ENCODE measurements at regions not wholly inside any gene's neighbourhood (a gene's known extent, or its start where the extent isn't known, plus 50 kb on each side); places are given as distances from the start of the nearest gene placed in this dataset.
A peak's percentile ranks its signal among the peaks of the same experiment; 100 is the strongest.
"Not testable (repeated sequence)": the region's sequence is repeated elsewhere in the genome, so short reads cannot be mapped to it uniquely, and the experiment has no call there.

- DNase-seq, result no peak
Observed at GRCh38 chr3:74039105-74039504, 414.4 kb upstream of the PDZRN3 start.

GRCh38 chr3:74036568-74036967, 411.8 kb upstream of the PDZRN3 start:
- DNase-seq, result no peak

- no peak for DNase-seq
Observed at GRCh38 chr3:74036102-74036501, 411.4 kb upstream of the PDZRN3 start.

GRCh38 chr3:74033806-74034205, 409.1 kb upstream of the PDZRN3 start:
- DNase-seq, result no peak

GRCh38 chr3:74033381-74033780, 408.6 kb upstream of the PDZRN3 start:
- DNase-seq, result no peak

GRCh38 chr3:74027121-74027520, 402.4 kb upstream of the PDZRN3 start:
- no peak for DNase-seq

GRCh38 chr3:74023395-74023794, 398.7 kb upstream of the PDZRN3 start:
- DNase-seq, result no peak

- DNase-seq, result no peak
Observed at GRCh38 chr3:74021449-74021848, 396.7 kb upstream of the PDZRN3 start.

- no peak for DNase-seq
Observed at GRCh38 chr3:74009961-74010844, 385.5 kb upstream of the PDZRN3 start.

GRCh38 chr3:74004386-74004785, 379.6 kb upstream of the PDZRN3 start:
- DNase-seq, result no peak

- DNase-seq, result no peak
Observed at GRCh38 chr3:74003734-74004133, 379.0 kb upstream of the PDZRN3 start.

- DNase-seq, result no peak
Observed at GRCh38 chr3:74001436-74001835, 376.7 kb upstream of the PDZRN3 start.

- no peak for DNase-seq
Observed at GRCh38 chr3:74000725-74001124, 376.0 kb upstream of the PDZRN3 start.

GRCh38 chr3:73999501-73999900, 374.8 kb upstream of the PDZRN3 start:
- no peak for DNase-seq

GRCh38 chr3:73990691-73991090, 365.9 kb upstream of the PDZRN3 start:
- not testable (repeated sequence) for DNase-seq

- no peak for DNase-seq
Observed at GRCh38 chr3:73966733-73967132, 342.0 kb upstream of the PDZRN3 start.

- DNase-seq, result no peak
Observed at GRCh38 chr3:73964818-73965217, 340.1 kb upstream of the PDZRN3 start.

- DNase-seq, result peak; percentile 70
Observed at GRCh38 chr3:73955494-73956070, 330.8 kb upstream of the PDZRN3 start.

GRCh38 chr3:73954506-73954905, 329.8 kb upstream of the PDZRN3 start:
- DNase-seq, result no peak

- no peak for DNase-seq
Observed at GRCh38 chr3:73952781-73953180, 328.0 kb upstream of the PDZRN3 start.

- no peak for DNase-seq
Observed at GRCh38 chr3:73950865-73951558, 326.3 kb upstream of the PDZRN3 start.

GRCh38 chr3:73945541-73945940, 320.8 kb upstream of the PDZRN3 start:
- DNase-seq, result no peak

- DNase-seq, result no peak
Observed at GRCh38 chr3:73939985-73940384, 315.2 kb upstream of the PDZRN3 start.

GRCh38 chr3:73933585-73933984, 308.8 kb upstream of the PDZRN3 start:
- no peak for DNase-seq
